CD8-positive, alpha-beta memory T cell (primary cell): ENCODE measurements at regions not wholly inside any gene's neighbourhood (a gene's known extent, or its start where the extent isn't known, plus 50 kb on each side); places are given as distances from the start of the nearest gene placed in this dataset.

Experiments
- CTCF ChIA-PET: fragments of 350-600 bp; sonication (Branson Sonifier 250); formaldehyde crosslinking; loops from one replicate; lab custom pipeline; 2021; ENCODE audit warnings: antibody characterized with exemption; lab: Charles Lee
- POLR2A ChIA-PET: fragments of 350-600 bp; sonication (Branson Sonifier 250); formaldehyde crosslinking; loops from one replicate; lab custom pipeline; 2021; ENCODE audit warnings: antibody characterized with exemption; lab: Charles Lee
- DNase-seq, 5 donors: peaks; one replicate each; pipeline versions ENCODE4 v3.0.0 to v3.0.0-alpha.2; 2020 to 2022; ENCODE audit warnings: mixed read lengths in 1 of 5
- H3K27ac ChIP-seq: one replicate; pipeline ENCODE4 v1.7.0; 2013; ENCODE audit warnings: low read depth, mild to moderate bottlenecking, low read length, moderate library complexity
- H3K27me3 ChIP-seq: 2 replicates; pipeline ENCODE4 v1.7.0; 2013; ENCODE audit warnings: low read length, mild to moderate bottlenecking; ENCODE audit not compliant: insufficient read depth, poor library complexity, severe bottlenecking
- H3K36me3 ChIP-seq: 2 replicates; pipeline ENCODE4 v1.7.0; 2013; ENCODE audit warnings: mild to moderate bottlenecking, low read length, moderate library complexity; ENCODE audit not compliant: insufficient read depth
- H3K4me1 ChIP-seq: 2 replicates; pipeline ENCODE4 v1.7.0; 2013; ENCODE audit warnings: mild to moderate bottlenecking, low read length, moderate library complexity; ENCODE audit not compliant: insufficient read depth
- H3K4me3 ChIP-seq: 2 replicates; pipeline ENCODE4 v1.7.0; 2013; ENCODE audit warnings: mild to moderate bottlenecking, low read length
- H3K9me3 ChIP-seq: 2 replicates; pipeline ENCODE4 v1.7.0; 2013; ENCODE audit warnings: mild to moderate bottlenecking, low read length
- H3K27ac Mint-ChIP-seq, 8 donors: one replicate each; pipeline ENCODE4 v1.8.0; 2020 to 2021; ENCODE audit warnings: mixed read lengths in 8 of 8, mild to moderate bottlenecking in 6 of 8, inconsistent platforms in 3 of 8, moderate library complexity in 3 of 8
- H3K27me3 Mint-ChIP-seq, 2 donors: one replicate each; pipeline ENCODE4 v1.8.0; 2020 to 2021; ENCODE audit warnings: mixed read lengths in 2 of 2, mild to moderate bottlenecking in 1 of 2, moderate library complexity in 1 of 2
- H3K36me3 Mint-ChIP-seq, 3 donors: one replicate each; pipeline ENCODE4 v1.8.0; 2020 to 2021; ENCODE audit warnings: mixed read lengths in 3 of 3, inconsistent platforms in 1 of 3, mild to moderate bottlenecking in 1 of 3
- H3K4me1 Mint-ChIP-seq, 3 donors: one replicate each; pipeline ENCODE4 v1.8.0; 2020 to 2021; ENCODE audit warnings: mixed read lengths in 3 of 3, inconsistent platforms in 1 of 3, mild to moderate bottlenecking in 1 of 3
- H3K4me3 Mint-ChIP-seq, 7 donors: one replicate each; pipeline ENCODE4 v1.8.0; 2020 to 2021; ENCODE audit warnings: mixed read lengths in 7 of 7, mild to moderate bottlenecking in 6 of 7, moderate library complexity in 4 of 7, inconsistent platforms in 2 of 7
- H3K9me3 Mint-ChIP-seq, 5 donors: one replicate each; pipeline ENCODE4 v1.8.0; 2020 to 2022; ENCODE audit warnings: mixed read lengths in 5 of 5, mild to moderate bottlenecking in 3 of 5, moderate library complexity in 2 of 5, inconsistent platforms in 1 of 5

DNA sequence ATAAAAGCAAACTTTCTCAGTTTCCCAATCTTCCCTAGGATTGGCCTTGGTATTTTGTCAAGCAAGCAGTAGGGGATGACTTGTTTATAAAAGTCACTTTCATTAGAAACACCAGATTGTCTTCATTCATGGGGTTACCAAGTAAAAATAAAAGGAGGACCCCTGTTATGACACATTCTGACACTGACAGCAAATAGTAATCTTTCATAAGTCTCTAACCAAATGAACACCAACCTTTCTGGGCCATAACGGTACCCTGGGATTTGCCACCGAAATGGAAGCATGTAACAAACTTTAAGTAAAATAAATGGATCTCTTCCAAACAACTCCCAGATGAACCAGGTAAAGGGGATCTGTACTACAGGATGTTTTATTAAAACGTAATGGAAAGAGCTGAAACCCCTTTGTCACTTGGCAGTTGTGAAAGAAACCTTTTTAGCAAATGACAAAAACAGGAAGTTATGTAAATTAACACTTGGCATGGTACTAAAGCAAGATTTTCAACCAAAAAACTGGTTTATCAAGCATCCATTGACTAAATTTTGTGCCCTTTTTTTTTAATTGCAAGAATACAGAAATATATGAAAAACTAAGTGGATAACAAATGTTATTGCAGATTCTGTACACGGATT lies 335.6 kb downstream of the RBM26 start:
- ChIA-PET CTCF (no interaction called here), POLR2A (no interaction called here)
- H3K36me3 Mint-ChIP-seq = no peaks in the 10 kb centered on the region
- H3K9me3 Mint-ChIP-seq = peaks cover 0 to 6% (median 0%) of the 10 kb centered on the region in 5 donors
- no peaks in the 10 kb centered on the region for H3K36me3 ChIP-seq
- no peaks in the 10 kb centered on the region for H3K9me3 ChIP-seq
- peaks cover 7 to 36% of the 10 kb centered on the region in 2 donors for H3K27me3 Mint-ChIP-seq
- H3K4me1 Mint-ChIP-seq = no peaks in the 10 kb centered on the region
- DNase-seq = no peak
- no peaks in the 10 kb centered on the region for H3K27me3 ChIP-seq
- no peak overlapping the region for H3K4me3 Mint-ChIP-seq
- H3K27ac ChIP-seq = no peak overlapping the region
- H3K4me3 ChIP-seq = no peak overlapping the region
- H3K4me1 ChIP-seq = no peaks in the 10 kb centered on the region
- no peak overlapping the region for H3K27ac Mint-ChIP-seq

DNA sequence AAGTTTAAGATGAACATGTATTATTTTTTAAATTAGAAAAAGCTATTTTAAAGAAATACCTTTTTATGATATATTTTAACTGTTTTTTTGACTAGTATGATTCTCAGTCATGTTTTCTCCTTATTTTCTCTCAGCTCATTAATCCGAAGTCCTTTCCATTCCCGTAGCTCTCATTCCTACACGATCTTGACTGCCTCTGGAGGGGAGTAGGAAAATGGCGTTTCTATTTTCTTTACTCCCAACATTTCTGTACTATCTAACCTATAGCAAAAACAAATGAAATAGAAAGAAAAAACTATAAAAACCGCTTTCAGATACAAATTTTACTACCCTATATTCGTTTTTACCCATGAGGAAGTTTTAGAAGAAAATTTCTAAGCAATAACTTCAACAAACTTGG lies 343.8 kb downstream of the RBM26 start:
- Mint-ChIP-seq H3K36me3 (no peaks in the 10 kb centered on the region), H3K4me3 (no peak overlapping the region), H3K27me3 (peaks cover 2 to 24% of the 10 kb centered on the region in 2 donors), H3K27ac (no peak overlapping the region), H3K9me3 (no peaks in the 10 kb centered on the region), H3K4me1 (no peaks in the 10 kb centered on the region)
- ChIA-PET POLR2A (no interaction called here), CTCF (no interaction called here)
- H3K27ac ChIP-seq = no peak overlapping the region
- H3K9me3 ChIP-seq = no peaks in the 10 kb centered on the region
- no peaks in the 10 kb centered on the region for H3K4me1 ChIP-seq
- no peaks in the 10 kb centered on the region for H3K27me3 ChIP-seq
- H3K36me3 ChIP-seq = no peaks in the 10 kb centered on the region
- no peak for DNase-seq
- no peak overlapping the region for H3K4me3 ChIP-seq

- Mint-ChIP-seq H3K36me3 (no peaks in the 10 kb centered on the region), H3K9me3 (no peaks in the 10 kb centered on the region), H3K4me1 (no peaks in the 10 kb centered on the region), H3K4me3 (no peak overlapping the region), H3K27me3 (peaks cover 0 to 20% of the 10 kb centered on the region in 2 donors), H3K27ac (no peak overlapping the region)
- Histone ChIP-seq H3K4me1 (no peaks in the 10 kb centered on the region), H3K27ac (no peak overlapping the region), H3K36me3 (no peaks in the 10 kb centered on the region), H3K4me3 (no peak overlapping the region), H3K27me3 (no peaks in the 10 kb centered on the region), H3K9me3 (no peaks in the 10 kb centered on the region)
- ChIA-PET CTCF (no interaction called here), POLR2A (no interaction called here)
- DNase-seq = no peak
Measured at GRCh38 chr13:79060216-79060615, 345.8 kb downstream of the RBM26 start.

- H3K27ac Mint-ChIP-seq = no peak overlapping the region
- H3K4me3 Mint-ChIP-seq = no peak overlapping the region
- no peaks in the 10 kb centered on the region for H3K36me3 Mint-ChIP-seq
- H3K4me3 ChIP-seq = no peak overlapping the region
- H3K27me3 Mint-ChIP-seq = peaks cover 0 to 18% of the 10 kb centered on the region in 2 donors
- H3K4me1 ChIP-seq = no peaks in the 10 kb centered on the region
- ChIA-PET CTCF (no interaction called here), POLR2A (no interaction called here)
- H3K9me3 ChIP-seq = no peaks in the 10 kb centered on the region
- H3K36me3 ChIP-seq = no peaks in the 10 kb centered on the region
- H3K27ac ChIP-seq = no peak overlapping the region
- no peaks in the 10 kb centered on the region for H3K9me3 Mint-ChIP-seq
- no peak for DNase-seq
- no peaks in the 10 kb centered on the region for H3K4me1 Mint-ChIP-seq
- no peaks in the 10 kb centered on the region for H3K27me3 ChIP-seq
Measured at GRCh38 chr13:79056706-79057105, 349.3 kb downstream of the RBM26 start.

GRCh38 chr13:79051472-79051871 lies 354.6 kb downstream of the RBM26 start:
- Mint-ChIP-seq H3K36me3 (no peaks in the 10 kb centered on the region), H3K4me3 (no peak overlapping the region), H3K9me3 (peaks cover 0 to 3% (median 0%) of the 10 kb centered on the region in 5 donors), H3K27me3 (peaks cover 0 to 7% of the 10 kb centered on the region in 2 donors), H3K27ac (no peak overlapping the region), H3K4me1 (no peaks in the 10 kb centered on the region)
- no peak for DNase-seq
- Histone ChIP-seq H3K4me3 (no peak overlapping the region), H3K36me3 (no peaks in the 10 kb centered on the region), H3K9me3 (no peaks in the 10 kb centered on the region), H3K4me1 (no peaks in the 10 kb centered on the region), H3K27ac (no peak overlapping the region), H3K27me3 (no peaks in the 10 kb centered on the region)
- CTCF ChIA-PET = no interaction called here
- POLR2A ChIA-PET = no interaction called here

DNA sequence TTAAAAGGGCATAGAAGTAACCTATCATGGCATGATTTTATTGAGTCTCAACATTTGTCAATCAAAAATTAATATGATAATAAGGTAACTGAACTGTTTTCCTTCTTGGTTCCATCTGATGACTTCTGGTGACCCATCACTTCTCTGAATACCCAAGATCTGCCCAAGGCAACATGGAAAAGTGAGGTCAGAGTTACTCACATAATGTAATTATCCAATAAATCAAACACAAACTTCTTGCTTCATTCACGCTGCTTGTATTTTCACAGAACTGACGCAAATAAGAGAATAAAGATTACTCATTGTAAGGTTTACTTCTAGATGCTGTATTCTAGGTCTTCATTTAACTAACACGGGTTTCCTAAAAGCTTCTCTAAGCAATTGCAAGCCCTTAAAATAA lies 361.6 kb downstream of the RBM26 start:
- Mint-ChIP-seq H3K9me3 (no peaks in the 10 kb centered on the region), H3K36me3 (no peaks in the 10 kb centered on the region), H3K27me3 (no peaks in the 10 kb centered on the region), H3K4me1 (no peaks in the 10 kb centered on the region), H3K4me3 (no peak overlapping the region), H3K27ac (no peak overlapping the region)
- ChIA-PET POLR2A (no interaction called here), CTCF (no interaction called here)
- Histone ChIP-seq H3K9me3 (no peaks in the 10 kb centered on the region), H3K27me3 (no peaks in the 10 kb centered on the region), H3K4me3 (no peak overlapping the region), H3K4me1 (no peaks in the 10 kb centered on the region), H3K36me3 (no peaks in the 10 kb centered on the region), H3K27ac (no peak overlapping the region)
- no peak for DNase-seq

- no peaks in the 10 kb centered on the region for H3K36me3 ChIP-seq
- no peaks in the 10 kb centered on the region for H3K4me1 ChIP-seq
- Mint-ChIP-seq H3K27ac (no peak overlapping the region), H3K9me3 (no peaks in the 10 kb centered on the region), H3K4me3 (no peak overlapping the region), H3K4me1 (no peaks in the 10 kb centered on the region), H3K36me3 (no peaks in the 10 kb centered on the region), H3K27me3 (no peaks in the 10 kb centered on the region)
- no peaks in the 10 kb centered on the region for H3K9me3 ChIP-seq
- H3K27ac ChIP-seq = no peak overlapping the region
- CTCF ChIA-PET = interaction anchor here (0.6 kb wide), 1 partner anchor 1566 kb away, joined by 3 read pairs; no protein-coding TSS in a partner anchor
- POLR2A ChIA-PET = interaction anchor here (0.7 kb wide), 1 partner anchor 27 kb away, joined by 3 read pairs; no protein-coding TSS in a partner anchor
- H3K4me3 ChIP-seq = no peak overlapping the region
- no peaks in the 10 kb centered on the region for H3K27me3 ChIP-seq
- DNase-seq = no peak
Measured at GRCh38 chr13:79043208-79043607, 362.8 kb downstream of the RBM26 start.

- peaks cover 0 to 7% of the 10 kb centered on the region in 2 donors for H3K27me3 Mint-ChIP-seq
- H3K4me1 ChIP-seq = no peaks in the 10 kb centered on the region
Measured at GRCh38 chr13:79037197-79037596, 368.9 kb downstream of the RBM26 start.

More at GRCh38 chr13:79037197-79037596, 368.9 kb downstream of the RBM26 start:
- Mint-ChIP-seq H3K4me1 (no peaks in the 10 kb centered on the region), H3K9me3 (no peaks in the 10 kb centered on the region), H3K27ac (no peak overlapping the region), H3K36me3 (no peaks in the 10 kb centered on the region), H3K4me3 (no peak overlapping the region)
- H3K9me3 ChIP-seq = no peaks in the 10 kb centered on the region
- H3K27ac ChIP-seq = no peak overlapping the region
- no peak overlapping the region for H3K4me3 ChIP-seq
- ChIA-PET POLR2A (no interaction called here), CTCF (no interaction called here)
- no peaks in the 10 kb centered on the region for H3K36me3 ChIP-seq
- H3K27me3 ChIP-seq = no peaks in the 10 kb centered on the region
- DNase-seq = no peak
